GM23248 (cell line): ENCODE measurements at regions not wholly inside any gene's neighbourhood (a gene's known extent, or its start where the extent isn't known, plus 50 kb on each side); places are given as distances from the start of the nearest gene placed in this dataset.

Experiments used
- EZH2 ChIP-seq: fragments of 200-600 bp; sonication (generic); IDR thresholded peaks from 2 replicates; pipeline ENCODE4 v1.6.1; 2018; ENCODE audit warnings: antibody characterized with exemption, mild to moderate bottlenecking; ENCODE audit not compliant: insufficient read depth, poor library complexity, severe bottlenecking
- EZH2phosphoT487 ChIP-seq: fragments of 200-600 bp; sonication (generic); IDR thresholded peaks from 2 replicates; pipeline ENCODE4 v1.6.1; 2018; ENCODE audit warnings: antibody characterized with exemption, moderate library complexity, mild to moderate bottlenecking, low read depth; ENCODE audit not compliant: insufficient read depth

DNA sequence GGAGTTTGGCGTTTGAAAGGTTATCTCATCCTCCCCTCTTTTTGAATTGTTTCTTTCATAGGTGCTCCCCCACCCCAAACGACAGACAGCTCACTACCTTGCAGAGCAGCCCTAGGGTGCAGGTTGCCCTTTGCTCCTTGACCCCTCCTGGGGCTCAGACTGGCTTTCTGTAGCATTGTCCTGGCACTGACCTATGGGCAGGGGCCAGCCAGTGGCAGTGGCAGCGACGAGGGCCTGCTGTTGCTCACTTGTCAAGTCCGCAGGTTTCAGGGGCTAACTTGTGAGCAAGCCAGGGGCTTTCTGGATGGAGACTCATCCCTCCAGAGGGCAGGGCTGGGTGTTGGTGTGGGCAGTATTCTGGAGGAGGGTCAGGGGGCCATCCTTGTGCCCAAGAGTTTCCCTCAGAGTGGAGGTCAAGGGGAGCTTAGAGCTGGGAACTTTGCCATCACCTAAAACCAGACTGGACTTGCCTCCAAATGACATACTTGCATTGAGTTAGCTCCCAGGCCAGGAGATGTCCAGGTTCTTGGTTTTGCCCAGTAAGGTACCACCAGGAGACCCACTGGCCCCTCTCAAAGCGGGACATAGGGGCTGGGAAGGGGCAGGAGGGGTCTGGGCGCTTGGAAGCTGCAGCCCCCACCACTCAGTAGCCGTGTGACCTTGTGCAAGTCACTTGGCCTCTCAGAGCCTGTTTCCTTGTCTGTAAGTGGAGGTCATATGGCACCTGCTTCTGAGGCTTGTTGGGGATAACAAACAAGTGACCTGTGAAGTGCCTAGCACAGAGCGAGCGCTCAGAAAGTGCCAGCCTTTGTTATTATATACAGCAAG, 53.5 kb upstream of the CDKN2AIPNL start:
- no peak for TF ChIP-seq EZH2
- TF ChIP-seq EZH2phosphoT487, result no peak
